CD8-positive, alpha-beta memory T cell (primary cell): ENCODE measurements at regions not wholly inside any gene's neighbourhood (a gene's known extent, or its start where the extent isn't known, plus 50 kb on each side); places are given as distances from the start of the nearest gene placed in this dataset.

Source experiments
- CTCF ChIA-PET: fragments of 350-600 bp; sonication (Branson Sonifier 250); formaldehyde crosslinking; loops from one replicate; lab custom pipeline; 2021; ENCODE audit warnings: antibody characterized with exemption; lab: Charles Lee
- POLR2A ChIA-PET: fragments of 350-600 bp; sonication (Branson Sonifier 250); formaldehyde crosslinking; loops from one replicate; lab custom pipeline; 2021; ENCODE audit warnings: antibody characterized with exemption; lab: Charles Lee
- DNase-seq, 5 donors: peaks; one replicate each; pipeline versions ENCODE4 v3.0.0 to v3.0.0-alpha.2; 2020 to 2022; ENCODE audit warnings: mixed read lengths in 1 of 5
- H3K27ac ChIP-seq: one replicate; pipeline ENCODE4 v1.7.0; 2013; ENCODE audit warnings: low read depth, mild to moderate bottlenecking, low read length, moderate library complexity
- H3K27me3 ChIP-seq: 2 replicates; pipeline ENCODE4 v1.7.0; 2013; ENCODE audit warnings: low read length, mild to moderate bottlenecking; ENCODE audit not compliant: insufficient read depth, poor library complexity, severe bottlenecking
- H3K36me3 ChIP-seq: 2 replicates; pipeline ENCODE4 v1.7.0; 2013; ENCODE audit warnings: mild to moderate bottlenecking, low read length, moderate library complexity; ENCODE audit not compliant: insufficient read depth
- H3K4me1 ChIP-seq: 2 replicates; pipeline ENCODE4 v1.7.0; 2013; ENCODE audit warnings: mild to moderate bottlenecking, low read length, moderate library complexity; ENCODE audit not compliant: insufficient read depth
- H3K4me3 ChIP-seq: 2 replicates; pipeline ENCODE4 v1.7.0; 2013; ENCODE audit warnings: mild to moderate bottlenecking, low read length
- H3K9me3 ChIP-seq: 2 replicates; pipeline ENCODE4 v1.7.0; 2013; ENCODE audit warnings: mild to moderate bottlenecking, low read length
- H3K27ac Mint-ChIP-seq, 8 donors: one replicate each; pipeline ENCODE4 v1.8.0; 2020 to 2021; ENCODE audit warnings: mixed read lengths in 8 of 8, mild to moderate bottlenecking in 6 of 8, inconsistent platforms in 3 of 8, moderate library complexity in 3 of 8
- H3K27me3 Mint-ChIP-seq, 2 donors: one replicate each; pipeline ENCODE4 v1.8.0; 2020 to 2021; ENCODE audit warnings: mixed read lengths in 2 of 2, mild to moderate bottlenecking in 1 of 2, moderate library complexity in 1 of 2
- H3K36me3 Mint-ChIP-seq, 3 donors: one replicate each; pipeline ENCODE4 v1.8.0; 2020 to 2021; ENCODE audit warnings: mixed read lengths in 3 of 3, inconsistent platforms in 1 of 3, mild to moderate bottlenecking in 1 of 3
- H3K4me1 Mint-ChIP-seq, 3 donors: one replicate each; pipeline ENCODE4 v1.8.0; 2020 to 2021; ENCODE audit warnings: mixed read lengths in 3 of 3, inconsistent platforms in 1 of 3, mild to moderate bottlenecking in 1 of 3
- H3K4me3 Mint-ChIP-seq, 7 donors: one replicate each; pipeline ENCODE4 v1.8.0; 2020 to 2021; ENCODE audit warnings: mixed read lengths in 7 of 7, mild to moderate bottlenecking in 6 of 7, moderate library complexity in 4 of 7, inconsistent platforms in 2 of 7
- H3K9me3 Mint-ChIP-seq, 5 donors: one replicate each; pipeline ENCODE4 v1.8.0; 2020 to 2022; ENCODE audit warnings: mixed read lengths in 5 of 5, mild to moderate bottlenecking in 3 of 5, moderate library complexity in 2 of 5, inconsistent platforms in 1 of 5

DNA sequence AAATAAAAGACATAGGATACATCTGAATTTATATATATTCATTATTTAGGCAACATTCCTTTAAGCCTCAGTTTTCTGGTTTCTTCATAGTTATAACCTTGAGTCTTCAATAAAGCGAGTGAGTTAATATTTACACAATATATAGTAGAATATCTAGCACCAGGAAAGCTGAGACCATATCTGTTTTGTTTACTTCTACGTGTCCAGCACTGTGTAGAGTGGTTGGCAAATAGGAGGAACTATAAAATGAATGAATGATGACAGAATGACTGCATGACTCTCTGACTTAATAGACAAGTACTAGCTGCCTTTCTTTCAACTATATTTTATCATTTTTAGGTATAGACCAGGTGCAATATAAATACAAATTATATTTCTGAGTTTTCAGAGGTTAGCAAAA is 197.8 kb upstream of the RBMS3 start:
- Histone ChIP-seq H3K4me1 (no peaks in the 10 kb centered on the region), H3K36me3 (no peaks in the 10 kb centered on the region), H3K27me3 (no peaks in the 10 kb centered on the region), H3K27ac (no peak overlapping the region), H3K4me3 (no peak overlapping the region), H3K9me3 (no peaks in the 10 kb centered on the region)
- H3K4me1 Mint-ChIP-seq: no peaks in the 10 kb centered on the region
- H3K9me3 Mint-ChIP-seq: peaks cover 2 to 14% (median 4%) of the 10 kb centered on the region in 5 donors
- no peak overlapping the region for H3K4me3 Mint-ChIP-seq
- H3K27ac Mint-ChIP-seq: no peak overlapping the region
- ChIA-PET POLR2A (no interaction called here), CTCF (no interaction called here)
- no peak for DNase-seq
- peaks cover 0 to 3% of the 10 kb centered on the region in 2 donors for H3K27me3 Mint-ChIP-seq
- H3K36me3 Mint-ChIP-seq: no peaks in the 10 kb centered on the region

DNA sequence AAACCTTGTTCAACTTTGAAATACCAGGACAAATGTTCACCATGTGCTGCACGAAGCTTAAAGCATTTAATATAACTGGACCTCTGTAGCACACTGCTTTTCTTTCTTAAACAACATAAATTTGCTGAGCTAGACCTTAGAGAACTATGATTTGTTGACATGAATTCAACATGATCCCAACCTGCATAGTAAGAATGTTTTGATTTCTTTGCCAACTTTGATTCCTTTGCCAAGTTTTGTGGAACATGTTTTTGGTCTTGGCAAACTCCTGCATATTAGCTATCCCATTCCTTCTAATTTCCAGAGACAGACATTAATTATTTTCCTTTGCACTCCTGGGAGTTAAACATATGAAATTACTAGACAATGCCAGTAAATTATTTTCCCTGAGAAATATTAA is 197.2 kb upstream of the RBMS3 start:
- Mint-ChIP-seq H3K36me3 (no peaks in the 10 kb centered on the region), H3K4me3 (no peak overlapping the region), H3K4me1 (no peaks in the 10 kb centered on the region), H3K27me3 (peaks cover 0 to 3% of the 10 kb centered on the region in 2 donors), H3K27ac (no peak overlapping the region), H3K9me3 (peaks cover 2 to 14% (median 4%) of the 10 kb centered on the region in 5 donors)
- H3K36me3 ChIP-seq: no peaks in the 10 kb centered on the region
- ChIA-PET CTCF (no interaction called here), POLR2A (no interaction called here)
- no peaks in the 10 kb centered on the region for H3K9me3 ChIP-seq
- H3K27ac ChIP-seq: no peak overlapping the region
- H3K4me1 ChIP-seq: no peaks in the 10 kb centered on the region
- no peaks in the 10 kb centered on the region for H3K27me3 ChIP-seq
- H3K4me3 ChIP-seq: no peak overlapping the region
- no peak for DNase-seq

DNA sequence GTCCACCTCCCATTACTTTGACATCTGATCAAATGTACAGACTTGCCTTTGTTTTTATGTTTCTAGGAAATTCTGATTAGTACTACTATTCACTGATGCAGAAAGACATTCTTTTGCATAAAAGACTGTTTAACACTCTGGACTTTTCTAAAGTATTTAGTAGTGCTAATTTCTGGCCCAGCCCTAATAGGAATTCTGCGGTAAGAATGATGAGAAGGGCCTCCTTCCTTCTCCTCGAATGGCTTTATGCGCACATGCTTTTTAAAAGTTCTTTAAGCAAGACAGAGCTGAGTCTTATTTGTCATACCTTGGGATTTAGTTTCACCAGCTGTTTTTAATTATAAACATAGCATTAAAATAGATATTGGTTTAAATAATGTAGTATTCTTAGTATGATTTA is 192.3 kb upstream of the RBMS3 start:
- H3K27ac ChIP-seq: no peak overlapping the region
- ChIA-PET POLR2A (no interaction called here), CTCF (no interaction called here)
- Mint-ChIP-seq H3K9me3 (peaks cover 4 to 16% (median 5%) of the 10 kb centered on the region in 5 donors), H3K27ac (no peak overlapping the region), H3K4me3 (no peak overlapping the region), H3K36me3 (no peaks in the 10 kb centered on the region), H3K4me1 (no peaks in the 10 kb centered on the region), H3K27me3 (peaks cover 0 to 3% of the 10 kb centered on the region in 2 donors)
- no peaks in the 10 kb centered on the region for H3K36me3 ChIP-seq
- DNase-seq: no peak
- H3K4me3 ChIP-seq: no peak overlapping the region
- H3K4me1 ChIP-seq: no peaks in the 10 kb centered on the region
- H3K27me3 ChIP-seq: no peaks in the 10 kb centered on the region
- H3K9me3 ChIP-seq: no peaks in the 10 kb centered on the region

GRCh38 chr3:29090912-29091597 is 189.8 kb upstream of the RBMS3 start:
- H3K9me3 ChIP-seq: no peaks in the 10 kb centered on the region
- Mint-ChIP-seq H3K27me3 (peaks cover 0 to 3% of the 10 kb centered on the region in 2 donors), H3K4me3 (no peak overlapping the region), H3K9me3 (peaks cover 3 to 22% (median 5%) of the 10 kb centered on the region in 5 donors), H3K36me3 (no peaks in the 10 kb centered on the region), H3K4me1 (no peaks in the 10 kb centered on the region), H3K27ac (no peak overlapping the region)
- H3K27ac ChIP-seq: no peak overlapping the region
- H3K36me3 ChIP-seq: no peaks in the 10 kb centered on the region
- ChIA-PET CTCF (no interaction called here), POLR2A (no interaction called here)
- DNase-seq: no peak
- no peaks in the 10 kb centered on the region for H3K27me3 ChIP-seq
- no peaks in the 10 kb centered on the region for H3K4me1 ChIP-seq
- H3K4me3 ChIP-seq: no peak overlapping the region

- Histone ChIP-seq H3K4me1 (no peaks in the 10 kb centered on the region), H3K4me3 (no peak overlapping the region), H3K36me3 (no peaks in the 10 kb centered on the region), H3K27ac (no peak overlapping the region), H3K9me3 (no peaks in the 10 kb centered on the region), H3K27me3 (no peaks in the 10 kb centered on the region)
- Mint-ChIP-seq H3K4me3 (no peak overlapping the region), H3K9me3 (peaks cover 3 to 22% (median 5%) of the 10 kb centered on the region in 5 donors), H3K27ac (no peak overlapping the region), H3K27me3 (peaks cover 0 to 1% of the 10 kb centered on the region in 2 donors), H3K4me1 (no peaks in the 10 kb centered on the region), H3K36me3 (no peaks in the 10 kb centered on the region)
- POLR2A ChIA-PET: no interaction called here
- CTCF ChIA-PET: no interaction called here
- DNase-seq: no peak
Measured at GRCh38 chr3:29091599-29092189, 189.2 kb upstream of the RBMS3 start.

DNA sequence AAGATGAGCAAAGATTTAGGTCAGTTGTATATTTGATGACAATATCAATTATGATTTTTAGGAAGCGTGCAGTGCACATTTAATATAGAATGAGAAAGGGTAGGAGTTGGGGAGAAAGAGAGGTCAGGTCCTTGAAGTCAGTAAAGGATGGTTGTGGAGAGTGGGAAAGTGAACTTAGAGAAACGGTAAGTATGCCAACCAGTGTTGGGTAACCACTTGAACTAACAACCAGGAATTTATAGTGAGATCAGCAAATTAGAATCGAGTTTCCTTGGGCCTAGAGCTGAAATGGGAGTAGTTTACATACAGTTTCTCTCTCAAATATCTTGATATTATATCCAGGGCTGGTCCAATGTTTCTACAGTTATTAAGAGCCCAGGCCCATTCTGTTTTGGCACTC is 188.5 kb upstream of the RBMS3 start:
- no peaks in the 10 kb centered on the region for H3K9me3 ChIP-seq
- H3K4me1 ChIP-seq: no peaks in the 10 kb centered on the region
- DNase-seq: no peak
- H3K4me1 Mint-ChIP-seq: no peaks in the 10 kb centered on the region
- ChIA-PET CTCF (no interaction called here), POLR2A (no interaction called here)
- H3K36me3 ChIP-seq: no peaks in the 10 kb centered on the region
- H3K4me3 Mint-ChIP-seq: no peak overlapping the region
- H3K27me3 ChIP-seq: no peaks in the 10 kb centered on the region
- H3K36me3 Mint-ChIP-seq: no peaks in the 10 kb centered on the region
- H3K27ac Mint-ChIP-seq: peak overlapping the region in 1 of 8 donors; percentile 21
- H3K9me3 Mint-ChIP-seq: peaks cover 6 to 25% (median 10%) of the 10 kb centered on the region in 5 donors
- peaks cover 0 to 2% of the 10 kb centered on the region in 2 donors for H3K27me3 Mint-ChIP-seq
- H3K27ac ChIP-seq: no peak overlapping the region
- no peak overlapping the region for H3K4me3 ChIP-seq

DNA sequence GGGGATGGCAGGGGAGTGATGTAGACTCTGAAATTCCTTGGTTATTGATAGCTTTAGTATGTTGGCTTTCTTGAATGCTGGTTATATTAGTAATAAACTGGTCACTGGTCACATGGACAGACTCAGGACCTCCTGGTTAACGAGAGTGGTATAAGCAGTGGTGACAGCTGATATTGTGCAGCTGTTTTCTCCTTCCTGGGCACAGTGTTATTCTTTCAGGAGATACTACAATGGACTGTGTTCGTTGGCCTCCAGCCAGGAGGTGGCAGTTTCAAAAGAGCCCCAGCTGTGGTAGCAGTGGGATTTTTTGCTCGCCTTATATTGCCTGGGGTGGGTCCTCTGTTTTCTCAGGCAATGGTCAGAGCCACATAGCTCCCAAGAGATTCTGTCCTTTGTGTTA is 181.6 kb upstream of the RBMS3 start:
- Mint-ChIP-seq H3K4me3 (no peak overlapping the region), H3K9me3 (peaks cover 3 to 13% (median 10%) of the 10 kb centered on the region in 5 donors), H3K4me1 (no peaks in the 10 kb centered on the region), H3K27me3 (peaks cover 0 to 4% of the 10 kb centered on the region in 2 donors), H3K36me3 (no peaks in the 10 kb centered on the region), H3K27ac (no peak overlapping the region)
- Histone ChIP-seq H3K9me3 (no peaks in the 10 kb centered on the region), H3K4me1 (no peaks in the 10 kb centered on the region), H3K4me3 (no peak overlapping the region), H3K36me3 (no peaks in the 10 kb centered on the region), H3K27ac (no peak overlapping the region), H3K27me3 (no peaks in the 10 kb centered on the region)
- DNase-seq: no peak
- CTCF ChIA-PET: no interaction called here
- POLR2A ChIA-PET: no interaction called here

- Histone ChIP-seq H3K4me1 (no peaks in the 10 kb centered on the region), H3K36me3 (no peaks in the 10 kb centered on the region), H3K9me3 (no peaks in the 10 kb centered on the region), H3K4me3 (no peak overlapping the region), H3K27ac (no peak overlapping the region), H3K27me3 (no peaks in the 10 kb centered on the region)
- ChIA-PET CTCF (no interaction called here), POLR2A (no interaction called here)
- no peak overlapping the region for H3K4me3 Mint-ChIP-seq
- H3K27me3 Mint-ChIP-seq: peaks cover 0 to 4% of the 10 kb centered on the region in 2 donors
- H3K9me3 Mint-ChIP-seq: peaks cover 3 to 13% (median 10%) of the 10 kb centered on the region in 5 donors
- H3K27ac Mint-ChIP-seq: no peak overlapping the region
- no peak for DNase-seq
- no peaks in the 10 kb centered on the region for H3K36me3 Mint-ChIP-seq
- no peaks in the 10 kb centered on the region for H3K4me1 Mint-ChIP-seq
Measured at GRCh38 chr3:29099775-29100174, 181.1 kb upstream of the RBMS3 start.
